ENCODE measurements at regions not wholly inside any gene's neighbourhood (a gene's known extent, or its start where the extent isn't known, plus 50 kb on each side); places are given as distances from the start of the nearest gene placed in this dataset.

DNA sequence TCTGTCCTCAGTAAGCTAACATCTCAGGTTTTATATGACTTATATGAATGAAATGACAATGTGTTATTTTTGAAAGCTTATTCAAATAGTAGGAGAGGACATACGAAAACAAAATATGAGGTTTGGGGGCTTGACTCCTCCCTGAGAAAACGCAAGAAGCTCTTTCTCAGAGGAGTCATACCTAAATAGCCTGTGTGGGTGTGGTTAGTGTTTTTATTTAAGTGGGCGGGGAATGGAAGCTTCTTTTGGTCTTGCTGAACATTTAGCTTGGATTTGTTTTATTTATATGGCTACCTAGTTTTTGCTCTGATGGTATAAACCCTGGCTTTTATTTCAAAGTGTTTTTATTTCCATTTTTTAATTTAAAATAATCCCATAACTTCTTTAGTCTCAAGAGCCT is 72.1 kb upstream of the DSG1 start:
- TF ChIP-seq, protein P1, sequence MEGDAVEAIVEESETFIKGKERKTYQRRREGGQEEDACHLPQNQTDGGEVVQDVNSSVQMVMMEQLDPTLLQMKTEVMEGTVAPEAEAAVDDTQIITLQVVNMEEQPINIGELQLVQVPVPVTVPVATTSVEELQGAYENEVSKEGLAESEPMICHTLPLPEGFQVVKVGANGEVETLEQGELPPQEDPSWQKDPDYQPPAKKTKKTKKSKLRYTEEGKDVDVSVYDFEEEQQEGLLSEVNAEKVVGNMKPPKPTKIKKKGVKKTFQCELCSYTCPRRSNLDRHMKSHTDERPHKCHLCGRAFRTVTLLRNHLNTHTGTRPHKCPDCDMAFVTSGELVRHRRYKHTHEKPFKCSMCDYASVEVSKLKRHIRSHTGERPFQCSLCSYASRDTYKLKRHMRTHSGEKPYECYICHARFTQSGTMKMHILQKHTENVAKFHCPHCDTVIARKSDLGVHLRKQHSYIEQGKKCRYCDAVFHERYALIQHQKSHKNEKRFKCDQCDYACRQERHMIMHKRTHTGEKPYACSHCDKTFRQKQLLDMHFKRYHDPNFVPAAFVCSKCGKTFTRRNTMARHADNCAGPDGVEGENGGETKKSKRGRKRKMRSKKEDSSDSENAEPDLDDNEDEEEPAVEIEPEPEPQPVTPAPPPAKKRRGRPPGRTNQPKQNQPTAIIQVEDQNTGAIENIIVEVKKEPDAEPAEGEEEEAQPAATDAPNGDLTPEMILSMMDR (conservative IDR thresholded peaks at IDR 0.05; ENCODE audit: low read depth, low read length) = no peak
- no peak for DNase-seq (ENCODE audit: low read depth)

DNA sequence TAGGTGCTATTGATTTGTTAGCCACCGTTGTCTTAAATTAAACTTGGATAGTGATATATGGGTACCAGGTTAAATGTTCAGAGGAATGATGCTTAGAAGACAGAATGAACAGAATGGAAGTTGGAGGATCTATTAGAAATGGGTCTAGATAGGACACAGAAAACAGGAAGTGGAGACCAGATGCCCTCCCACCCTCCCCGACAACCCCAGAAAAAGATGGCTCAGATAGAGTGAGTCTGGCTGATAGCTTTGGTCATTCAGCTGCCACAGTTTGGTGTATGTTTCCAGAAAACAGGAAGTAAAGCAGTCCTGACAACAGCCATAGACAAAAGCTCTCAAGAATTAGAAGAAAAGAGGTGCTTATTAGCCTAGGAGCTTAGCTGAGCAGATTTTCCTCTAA is 71.5 kb upstream of the DSG1 start:
- DNase-seq (ENCODE audit: low read depth) = no peak
- TF ChIP-seq, protein P1 (conservative IDR thresholded peaks at IDR 0.05; ENCODE audit: low read depth, low read length) = no peak
- no peak overlapping the region for H3K4me3 ChIP-seq (ENCODE audit: low read depth, low read length)

More for the DNA sequence above, 72.1 kb upstream of the DSG1 start:
- H3K4me3 ChIP-seq (ENCODE audit: low read depth, low read length) = no peak overlapping the region

DNA sequence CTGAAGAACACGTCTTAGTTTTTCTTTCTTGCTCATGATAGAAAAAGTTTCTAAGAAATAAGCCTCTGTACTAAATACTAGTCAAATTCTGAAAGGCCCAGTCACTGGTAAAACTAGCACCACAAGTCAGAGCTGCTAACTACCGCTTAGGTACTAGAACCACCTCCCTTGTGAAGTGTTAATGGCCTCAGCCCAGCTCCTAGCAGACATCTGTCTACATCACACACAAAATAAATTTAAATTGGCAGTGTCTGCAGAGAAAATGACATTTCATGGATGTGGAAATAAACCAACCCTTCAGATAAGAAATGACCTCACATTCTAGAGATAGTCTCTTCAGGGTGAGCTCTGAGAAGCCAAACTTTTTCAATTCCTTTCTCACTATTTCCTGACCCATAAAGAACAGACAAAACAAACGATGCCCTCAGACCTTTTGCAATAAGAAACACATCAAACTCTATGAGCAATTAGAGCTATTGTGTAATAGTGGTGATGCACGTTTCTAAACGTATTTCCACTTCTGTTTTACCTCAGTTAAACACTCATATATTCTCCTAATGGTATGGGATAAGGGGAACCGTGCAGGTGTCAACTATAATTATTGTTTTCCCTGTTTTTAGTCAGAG is 70.3 kb upstream of the DSG1 start:
- TF ChIP-seq, protein P1 (conservative IDR thresholded peaks at IDR 0.05; ENCODE audit: low read depth, low read length) = no peak
- no peak for DNase-seq (ENCODE audit: low read depth)
- H3K4me3 ChIP-seq (ENCODE audit: low read depth, low read length) = no peak overlapping the region

DNA sequence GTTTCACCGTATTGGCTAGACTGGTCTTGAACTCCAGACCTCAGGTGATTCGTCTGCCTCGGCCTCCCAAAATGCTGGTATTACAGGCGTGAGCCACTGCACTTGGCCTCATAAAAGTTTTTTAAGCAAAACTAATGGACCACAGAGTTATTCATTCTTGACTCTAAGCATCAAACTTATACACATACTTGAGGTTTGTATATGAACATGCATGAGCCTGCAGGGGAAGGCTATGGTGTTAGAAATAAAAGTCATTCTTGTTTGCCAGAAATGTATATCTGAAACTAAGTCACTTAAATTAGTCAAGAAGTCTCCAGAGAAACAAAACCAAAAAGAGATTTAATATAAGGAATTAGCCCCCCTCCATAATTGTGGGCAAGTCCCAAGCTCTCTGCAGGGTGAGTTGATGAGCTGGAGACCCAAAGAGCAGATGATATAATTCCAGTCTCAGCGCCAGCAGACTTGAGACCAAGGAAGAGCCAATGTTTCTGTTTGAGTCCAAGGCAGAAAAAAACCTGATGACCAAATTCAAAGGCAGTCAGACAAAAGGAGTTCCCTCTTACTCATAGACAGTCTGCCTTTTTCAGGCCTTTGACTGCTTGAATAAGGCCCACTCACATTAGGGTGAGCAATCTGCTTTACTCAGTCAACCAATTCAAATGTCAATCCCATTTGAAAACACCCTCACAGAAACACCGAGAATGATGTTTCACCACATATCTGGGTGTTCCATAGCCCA is 69.0 kb upstream of the DSG1 start:
- DNase-seq (ENCODE audit: low read depth) = peak; percentile 80
- TF ChIP-seq, protein P1 (conservative IDR thresholded peaks at IDR 0.05; ENCODE audit: low read depth, low read length) = no peak
- no peak overlapping the region for H3K4me3 ChIP-seq (ENCODE audit: low read depth, low read length)

DNA sequence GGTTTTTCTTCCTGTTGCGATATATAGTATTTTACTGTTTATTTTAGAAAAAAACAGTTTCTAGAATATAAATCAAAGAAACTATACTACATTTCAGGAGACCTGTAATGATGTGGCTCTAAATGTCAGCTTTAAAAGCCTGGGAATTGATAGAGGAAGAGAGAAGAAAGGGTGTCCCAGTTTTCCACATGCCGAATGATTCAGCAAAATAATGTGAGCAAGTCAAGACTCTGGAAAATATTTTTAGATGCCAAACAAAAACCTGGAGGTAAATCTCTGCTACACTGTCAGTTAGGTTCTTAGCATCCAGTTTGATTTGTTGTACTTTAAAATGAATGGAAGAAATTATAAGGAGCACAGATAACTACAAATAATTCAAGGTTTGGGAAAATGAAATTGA is 67.1 kb upstream of the DSG1 start:
- TF ChIP-seq, protein P1 (conservative IDR thresholded peaks at IDR 0.05; ENCODE audit: low read depth, low read length) = no peak
- H3K4me3 ChIP-seq (ENCODE audit: low read depth, low read length) = no peak overlapping the region
- no peak for DNase-seq (ENCODE audit: low read depth)

DNA sequence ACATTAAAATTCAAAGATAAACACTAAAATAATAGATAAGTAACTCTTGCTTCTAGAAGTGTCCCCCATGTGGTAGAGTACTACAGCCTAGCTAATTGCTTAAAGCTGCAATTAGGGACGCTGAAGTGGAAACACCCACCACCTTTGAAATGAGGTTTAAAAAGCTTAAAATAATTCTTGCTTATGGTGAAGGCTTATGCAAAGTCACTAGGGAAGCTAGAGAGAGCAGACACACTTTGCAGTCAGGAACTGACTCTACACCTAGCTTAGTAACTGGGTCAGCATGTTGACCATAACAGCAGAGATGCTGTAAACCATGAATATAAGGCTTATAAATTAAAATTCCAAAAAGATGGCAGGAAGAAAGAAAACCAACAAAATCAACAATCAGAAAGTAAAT is 65.4 kb upstream of the DSG1 start:
- TF ChIP-seq, protein P1 (conservative IDR thresholded peaks at IDR 0.05; ENCODE audit: low read depth, low read length) = no peak
- no peak overlapping the region for H3K4me3 ChIP-seq (ENCODE audit: low read depth, low read length)
- DNase-seq (ENCODE audit: low read depth) = no peak

DNA sequence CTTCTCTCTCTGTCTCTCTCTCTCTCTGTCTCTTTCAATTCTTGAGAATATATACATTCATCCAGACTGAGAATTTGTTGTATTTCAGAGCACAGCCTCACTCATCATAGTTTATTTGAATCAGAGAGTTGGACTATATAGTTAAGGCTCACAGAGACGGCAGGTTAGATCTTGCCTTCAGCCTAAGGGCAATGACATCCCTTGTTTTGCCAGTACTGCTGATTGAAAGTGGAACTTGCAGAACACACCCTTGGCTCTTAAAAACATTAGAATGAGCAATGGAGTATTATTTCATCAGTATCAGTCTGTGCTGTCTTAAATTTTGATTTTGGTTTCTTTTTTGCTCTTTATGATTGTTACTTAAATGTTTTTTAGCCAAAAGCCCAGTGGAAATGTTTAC is 62.0 kb upstream of the DSG1 start:
- no peak for DNase-seq (ENCODE audit: low read depth)
- TF ChIP-seq, protein P1 (conservative IDR thresholded peaks at IDR 0.05; ENCODE audit: low read depth, low read length) = no peak
- H3K4me3 ChIP-seq (ENCODE audit: low read depth, low read length) = no peak overlapping the region
